IgD-negative memory B cell (primary cell): ENCODE measurements at regions not wholly inside any gene's neighbourhood (a gene's known extent, or its start where the extent isn't known, plus 50 kb on each side); places are given as distances from the start of the nearest gene placed in this dataset.
"Not testable (repeated sequence)": the region's sequence is repeated elsewhere in the genome, so short reads cannot be mapped to it uniquely, and the experiment has no call there.

ENCODE experiments used
- H3K27ac Mint-ChIP-seq, 3 donors: one replicate each; pipeline ENCODE4 v1.8.0; 2020 to 2022; ENCODE audit warnings: mild to moderate bottlenecking in 3 of 3, mixed read lengths in 3 of 3, moderate library complexity in 1 of 3
- H3K27me3 Mint-ChIP-seq: one replicate; pipeline ENCODE4 v1.8.0; 2021; ENCODE audit warnings: mixed read lengths
- H3K36me3 Mint-ChIP-seq: one replicate; pipeline ENCODE4 v1.8.0; 2020; ENCODE audit warnings: mild to moderate bottlenecking, mixed read lengths
- H3K4me1 Mint-ChIP-seq, 3 donors: one replicate each; pipeline ENCODE4 v1.8.0; 2020 to 2022; ENCODE audit warnings: mixed read lengths in 3 of 3, mild to moderate bottlenecking in 1 of 3
- H3K4me3 Mint-ChIP-seq, 4 donors: one replicate each; pipeline ENCODE4 v1.8.0; 2020 to 2022; ENCODE audit warnings: mild to moderate bottlenecking in 4 of 4, mixed read lengths in 4 of 4, moderate library complexity in 3 of 4
- H3K9me3 Mint-ChIP-seq, 3 donors: one replicate each; pipeline ENCODE4 v1.8.0; 2020 to 2021; ENCODE audit warnings: mixed read lengths in 3 of 3, mild to moderate bottlenecking in 1 of 3

- Mint-ChIP-seq H3K27me3 (peaks cover 2% of the 10 kb centered on the region), H3K4me1 (peaks cover 7 to 8% (median 8%) of the 10 kb centered on the region in 3 donors), H3K9me3 (peaks cover 0 to 3% (median 1%) of the 10 kb centered on the region in 3 donors), H3K27ac (no peak overlapping the region), H3K4me3 (peak overlapping the region in 1 of 4 donors; percentile 59), H3K36me3 (no peaks in the 10 kb centered on the region)
Observed at GRCh38 chr12:131591714-131592709, 118.9 kb upstream of the SFSWAP start.

GRCh38 chr12:131592972-131593371 is 117.9 kb upstream of the SFSWAP start:
- H3K27me3 Mint-ChIP-seq: peaks cover 2% of the 10 kb centered on the region
- H3K4me3 Mint-ChIP-seq: peak overlapping the region in 1 of 4 donors; percentile 59
- H3K27ac Mint-ChIP-seq: no peak overlapping the region
- peaks cover 0 to 1% (median 0%) of the 10 kb centered on the region in 3 donors for H3K9me3 Mint-ChIP-seq
- H3K4me1 Mint-ChIP-seq: peaks cover 7 to 8% (median 8%) of the 10 kb centered on the region in 3 donors
- no peaks in the 10 kb centered on the region for H3K36me3 Mint-ChIP-seq

- Mint-ChIP-seq H3K4me3 (no peak overlapping the region), H3K36me3 (no peaks in the 10 kb centered on the region), H3K27ac (no peak overlapping the region), H3K9me3 (peaks cover 0 to 1% (median 0%) of the 10 kb centered on the region in 3 donors), H3K27me3 (peaks cover 2% of the 10 kb centered on the region), H3K4me1 (peaks cover 7 to 8% (median 8%) of the 10 kb centered on the region in 3 donors)
Observed at GRCh38 chr12:131593406-131593805, 117.5 kb upstream of the SFSWAP start.

- Mint-ChIP-seq H3K4me3 (no peak overlapping the region), H3K27me3 (peaks cover 2% of the 10 kb centered on the region), H3K9me3 (no peaks in the 10 kb centered on the region), H3K27ac (no peak overlapping the region), H3K4me1 (peaks cover 7 to 8% (median 8%) of the 10 kb centered on the region in 3 donors), H3K36me3 (no peaks in the 10 kb centered on the region)
Observed at GRCh38 chr12:131596115-131596514, 114.8 kb upstream of the SFSWAP start.

GRCh38 chr12:131597333-131597732 is 113.6 kb upstream of the SFSWAP start:
- Mint-ChIP-seq H3K4me3 (no peak overlapping the region), H3K27me3 (peaks cover 4% of the 10 kb centered on the region), H3K36me3 (no peaks in the 10 kb centered on the region), H3K27ac (no peak overlapping the region), H3K4me1 (peaks cover 7 to 8% (median 8%) of the 10 kb centered on the region in 3 donors), H3K9me3 (no peaks in the 10 kb centered on the region)

GRCh38 chr12:131598717-131599116 is 112.2 kb upstream of the SFSWAP start:
- Mint-ChIP-seq H3K9me3 (peaks cover 0 to 4% (median 0%) of the 10 kb centered on the region in 3 donors), H3K27ac (no peak overlapping the region), H3K27me3 (peaks cover 15% of the 10 kb centered on the region), H3K36me3 (no peaks in the 10 kb centered on the region), H3K4me3 (no peak overlapping the region), H3K4me1 (no peaks in the 10 kb centered on the region)

GRCh38 chr12:131599190-131600159 is 111.4 kb upstream of the SFSWAP start:
- Mint-ChIP-seq H3K4me1 (peaks cover 0 to 3% (median 0%) of the 10 kb centered on the region in 3 donors), H3K27me3 (peaks cover 23% of the 10 kb centered on the region), H3K9me3 (peaks cover 0 to 4% (median 0%) of the 10 kb centered on the region in 3 donors), H3K27ac (no peak overlapping the region), H3K4me3 (no peak overlapping the region), H3K36me3 (no peaks in the 10 kb centered on the region)

- Mint-ChIP-seq H3K4me1 (peaks cover 0 to 5% (median 0%) of the 10 kb centered on the region in 3 donors), H3K27ac (no peak overlapping the region), H3K27me3 (peaks cover 29% of the 10 kb centered on the region), H3K4me3 (no peak overlapping the region), H3K9me3 (peaks cover 0 to 4% (median 0%) of the 10 kb centered on the region in 3 donors), H3K36me3 (no peaks in the 10 kb centered on the region)
Observed at GRCh38 chr12:131600160-131600532, 110.7 kb upstream of the SFSWAP start.

GRCh38 chr12:131601499-131601898 is 109.4 kb upstream of the SFSWAP start:
- not testable (repeated sequence) for H3K9me3 Mint-ChIP-seq, H3K36me3 Mint-ChIP-seq, H3K27ac Mint-ChIP-seq, H3K4me3 Mint-ChIP-seq, H3K4me1 Mint-ChIP-seq
- H3K27me3 Mint-ChIP-seq: peaks cover 38% of the 10 kb centered on the region

GRCh38 chr12:131603106-131603938 is 107.6 kb upstream of the SFSWAP start:
- Mint-ChIP-seq H3K9me3 (peaks cover 0 to 4% (median 3%) of the 10 kb centered on the region in 3 donors), H3K4me1 (peaks cover 0 to 10% (median 3%) of the 10 kb centered on the region in 3 donors), H3K27ac (peak overlapping the region in 1 of 3 donors; percentile 27), H3K4me3 (no peak overlapping the region), H3K27me3 (peaks cover 45% of the 10 kb centered on the region), H3K36me3 (no peaks in the 10 kb centered on the region)

GRCh38 chr12:131603939-131604795 is 106.7 kb upstream of the SFSWAP start:
- H3K27ac Mint-ChIP-seq: peak overlapping the region in 2 of 3 donors; percentile 27 to 50
- peaks cover 0 to 10% (median 3%) of the 10 kb centered on the region in 3 donors for H3K4me1 Mint-ChIP-seq
- H3K36me3 Mint-ChIP-seq: no peaks in the 10 kb centered on the region
- H3K4me3 Mint-ChIP-seq: no peak overlapping the region
- peaks cover 0 to 4% (median 3%) of the 10 kb centered on the region in 3 donors for H3K9me3 Mint-ChIP-seq
- peaks cover 45% of the 10 kb centered on the region for H3K27me3 Mint-ChIP-seq

- no peaks in the 10 kb centered on the region for H3K36me3 Mint-ChIP-seq
- H3K4me3 Mint-ChIP-seq: no peak overlapping the region
- H3K27me3 Mint-ChIP-seq: peaks cover 48% of the 10 kb centered on the region
- H3K27ac Mint-ChIP-seq: no peak overlapping the region
- peaks cover 0 to 12% (median 4%) of the 10 kb centered on the region in 3 donors for H3K4me1 Mint-ChIP-seq
- H3K9me3 Mint-ChIP-seq: peaks cover 0 to 4% (median 3%) of the 10 kb centered on the region in 3 donors
Observed at GRCh38 chr12:131604859-131605258, 106.0 kb upstream of the SFSWAP start.

- Mint-ChIP-seq H3K27me3 (peaks cover 49% of the 10 kb centered on the region), H3K36me3 (no peaks in the 10 kb centered on the region), H3K27ac (no peak overlapping the region), H3K9me3 (peaks cover 0 to 4% (median 3%) of the 10 kb centered on the region in 3 donors), H3K4me1 (peaks cover 0 to 12% (median 4%) of the 10 kb centered on the region in 3 donors), H3K4me3 (no peak overlapping the region)
Observed at GRCh38 chr12:131605304-131605829, 105.5 kb upstream of the SFSWAP start.
